LNCAP (cell line): ENCODE measurements at regions not wholly inside any gene's neighbourhood (a gene's known extent, or its start where the extent isn't known, plus 50 kb on each side); places are given as distances from the start of the nearest gene placed in this dataset.

Experiments used
- TF ChIP-seq, protein P1 (sequence below): fragments of 450-650 bp; IDR thresholded peaks from 2 replicates; pipeline ENCODE4 v1.5.1; 2017; ENCODE audit warnings: mild to moderate bottlenecking

DNA sequence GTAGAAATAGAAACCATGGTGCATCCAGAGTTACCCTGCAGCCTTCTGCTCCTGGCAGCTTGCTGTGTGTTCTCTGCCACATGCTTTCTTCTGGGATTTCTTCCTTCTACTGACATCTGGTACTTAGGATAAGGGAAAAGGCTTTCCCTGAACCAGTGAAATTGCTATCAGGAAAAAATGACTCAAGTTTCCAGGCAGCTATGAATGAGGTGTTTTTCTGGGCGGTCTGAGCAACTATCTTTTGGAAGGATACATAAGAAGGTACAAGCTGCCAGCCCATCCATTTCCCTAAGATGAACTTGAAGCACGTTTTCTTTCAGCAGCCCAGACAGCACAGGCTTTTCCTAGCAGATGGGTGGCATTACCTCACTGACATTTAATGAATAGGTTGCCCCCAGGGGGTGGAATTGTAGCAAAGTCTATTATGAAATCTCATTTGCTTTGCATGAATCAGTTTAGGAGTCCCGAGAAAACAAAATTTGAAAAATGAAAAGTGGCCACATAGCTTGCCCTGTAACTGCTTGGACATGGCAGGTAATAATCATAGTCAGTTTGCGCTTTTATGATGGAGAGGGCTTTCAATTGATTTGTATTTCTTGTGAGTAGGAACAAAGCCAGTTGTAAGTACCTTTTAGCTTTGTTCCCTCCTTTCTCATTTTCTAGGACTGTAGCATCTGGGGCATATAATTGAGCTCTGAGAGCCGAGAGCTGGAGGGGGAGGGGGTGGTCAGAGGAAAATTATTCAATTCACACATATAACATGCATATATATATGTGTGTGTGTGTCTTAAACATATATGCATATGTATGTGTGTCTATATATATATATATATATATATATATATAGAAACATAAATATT, 108.5 kb downstream of the C9orf152 start:
- TF ChIP-seq, protein P1, sequence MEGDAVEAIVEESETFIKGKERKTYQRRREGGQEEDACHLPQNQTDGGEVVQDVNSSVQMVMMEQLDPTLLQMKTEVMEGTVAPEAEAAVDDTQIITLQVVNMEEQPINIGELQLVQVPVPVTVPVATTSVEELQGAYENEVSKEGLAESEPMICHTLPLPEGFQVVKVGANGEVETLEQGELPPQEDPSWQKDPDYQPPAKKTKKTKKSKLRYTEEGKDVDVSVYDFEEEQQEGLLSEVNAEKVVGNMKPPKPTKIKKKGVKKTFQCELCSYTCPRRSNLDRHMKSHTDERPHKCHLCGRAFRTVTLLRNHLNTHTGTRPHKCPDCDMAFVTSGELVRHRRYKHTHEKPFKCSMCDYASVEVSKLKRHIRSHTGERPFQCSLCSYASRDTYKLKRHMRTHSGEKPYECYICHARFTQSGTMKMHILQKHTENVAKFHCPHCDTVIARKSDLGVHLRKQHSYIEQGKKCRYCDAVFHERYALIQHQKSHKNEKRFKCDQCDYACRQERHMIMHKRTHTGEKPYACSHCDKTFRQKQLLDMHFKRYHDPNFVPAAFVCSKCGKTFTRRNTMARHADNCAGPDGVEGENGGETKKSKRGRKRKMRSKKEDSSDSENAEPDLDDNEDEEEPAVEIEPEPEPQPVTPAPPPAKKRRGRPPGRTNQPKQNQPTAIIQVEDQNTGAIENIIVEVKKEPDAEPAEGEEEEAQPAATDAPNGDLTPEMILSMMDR = no peak

- TF ChIP-seq, protein P1 = no peak
These were observed 106.3 kb downstream of the C9orf152 start for GRCh38 chr9:110101531-110102161.

GRCh38 chr9:110103257-110103656, 104.7 kb downstream of the C9orf152 start:
- TF ChIP-seq, protein P1 = no peak

DNA sequence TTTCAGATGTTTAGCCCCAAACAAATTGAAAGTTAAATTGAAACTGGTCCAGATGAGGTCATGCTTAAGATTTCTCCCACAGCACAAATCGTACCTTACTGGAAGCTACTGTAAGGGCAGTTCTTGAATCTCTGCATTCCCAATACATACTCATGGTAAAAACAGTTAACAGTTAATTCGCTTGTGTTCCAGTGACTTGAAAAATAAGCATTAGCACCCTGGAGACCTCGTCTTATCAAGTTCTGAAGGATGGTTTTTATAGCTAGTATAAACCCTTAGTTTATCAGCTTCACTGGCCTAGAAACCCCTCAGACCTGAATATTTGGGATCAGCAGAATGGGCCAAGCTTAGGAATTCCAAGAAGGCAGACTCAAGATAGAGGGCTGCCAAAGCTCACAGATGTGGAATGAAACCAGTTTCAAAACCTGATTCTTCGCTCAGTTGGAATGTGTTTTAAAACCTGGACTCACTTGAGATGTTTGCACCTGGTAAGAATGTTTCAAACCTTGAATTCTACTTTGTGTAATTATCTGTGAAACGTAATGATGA, 103.6 kb downstream of the C9orf152 start:
- TF ChIP-seq, protein P1 = no peak

GRCh38 chr9:110105107-110105506, 102.9 kb downstream of the C9orf152 start:
- TF ChIP-seq, protein P1 = no peak

GRCh38 chr9:110106661-110107060, 101.3 kb downstream of the C9orf152 start:
- TF ChIP-seq, protein P1 = no peak

- TF ChIP-seq, protein P1 = no peak
These were observed 98.4 kb downstream of the C9orf152 start for GRCh38 chr9:110109333-110110092.
